GM19099 (cell line): ENCODE measurements at regions not wholly inside any gene's neighbourhood (a gene's known extent, or its start where the extent isn't known, plus 50 kb on each side); places are given as distances from the start of the nearest gene placed in this dataset.

Source experiments
- POLR2A ChIP-seq: IDR thresholded peaks from 3 replicates; pipeline ENCODE4 v1.6.1; 2011; ENCODE audit warnings: low read depth; ENCODE audit not compliant: insufficient read length; ENCODE audit errors: extremely low read depth

DNA sequence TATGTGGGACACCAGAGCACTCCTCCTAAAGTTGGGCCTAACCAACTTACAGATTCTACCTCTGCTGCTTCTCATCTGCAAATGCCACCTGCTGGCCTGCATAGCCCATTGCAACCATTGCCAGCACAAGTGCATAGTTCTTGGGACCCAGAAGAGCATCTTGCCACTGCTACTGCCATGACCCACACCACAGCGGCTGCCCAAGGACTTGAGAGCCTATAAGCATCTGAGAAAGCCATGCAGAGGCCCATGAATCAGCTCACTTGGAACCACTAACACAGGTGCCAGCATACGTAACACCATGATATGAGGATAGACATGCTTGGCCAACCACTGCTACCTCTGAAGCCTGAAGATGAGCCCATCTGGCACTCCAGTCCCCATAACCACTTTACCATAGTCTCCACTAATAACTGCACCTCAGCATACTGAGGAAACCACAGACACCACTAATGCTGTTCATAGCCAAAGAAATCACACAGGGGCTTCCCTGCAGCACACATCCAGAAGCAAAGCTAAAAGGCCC is 258.1 kb upstream of the AGTR2 start:
- TF ChIP-seq POLR2A: no peak

DNA sequence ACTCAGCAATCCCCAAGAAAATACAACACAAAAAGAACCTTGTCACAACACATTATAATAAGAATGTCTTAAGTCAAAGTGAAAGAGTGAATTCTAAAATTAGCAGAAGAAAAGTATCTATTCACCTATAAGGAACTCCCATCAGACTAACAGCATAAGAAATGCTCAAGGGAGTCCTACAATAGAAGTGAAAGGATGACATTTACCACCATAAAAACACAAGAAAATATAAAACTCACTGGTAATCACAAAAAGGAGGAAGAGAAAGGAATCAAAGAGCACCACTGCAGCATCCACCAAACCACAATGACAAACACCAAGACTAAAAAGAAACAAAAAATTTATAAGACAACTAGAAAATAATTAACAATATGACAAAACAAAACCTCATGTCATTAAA is 257.0 kb upstream of the AGTR2 start:
- TF ChIP-seq POLR2A: no peak

DNA sequence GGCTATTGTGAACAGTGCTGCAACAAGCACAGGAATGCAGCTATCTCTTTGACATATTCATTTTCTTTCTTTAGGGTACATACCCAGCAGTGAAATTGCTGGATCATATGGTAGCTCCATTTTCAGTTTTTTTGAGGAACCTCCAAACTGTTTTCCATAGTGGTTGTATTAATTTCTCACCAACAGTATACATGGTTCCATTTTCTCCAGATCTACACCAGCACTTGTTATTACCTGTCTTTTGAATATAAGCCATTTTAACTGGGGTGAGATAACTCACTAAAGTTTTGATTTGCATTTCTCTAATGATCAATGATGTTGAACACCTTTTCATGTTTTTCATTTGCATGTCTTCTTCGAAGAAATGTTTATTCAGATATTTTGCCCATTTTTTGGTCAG is 241.1 kb upstream of the AGTR2 start:
- no peak for TF ChIP-seq POLR2A

DNA sequence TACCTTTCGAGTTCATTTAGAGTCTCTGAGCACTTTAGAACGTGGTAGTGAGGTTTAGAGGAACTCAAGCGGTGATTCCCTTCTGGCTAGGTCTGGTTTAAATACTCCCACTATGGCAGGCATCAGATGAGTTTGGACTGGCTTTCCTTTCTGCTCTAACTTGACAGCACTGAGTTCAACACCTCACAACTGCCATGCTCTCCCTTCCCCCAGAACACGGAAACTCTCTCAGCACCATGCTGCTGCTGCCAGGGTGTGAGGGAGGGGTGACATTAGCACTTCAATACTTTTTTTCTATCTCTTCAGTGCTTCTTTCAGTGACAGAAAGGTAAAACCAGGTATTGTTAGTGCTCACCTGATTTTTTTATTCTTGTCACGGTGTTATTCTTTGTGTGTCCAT is 234.5 kb upstream of the AGTR2 start:
- no peak for TF ChIP-seq POLR2A

DNA sequence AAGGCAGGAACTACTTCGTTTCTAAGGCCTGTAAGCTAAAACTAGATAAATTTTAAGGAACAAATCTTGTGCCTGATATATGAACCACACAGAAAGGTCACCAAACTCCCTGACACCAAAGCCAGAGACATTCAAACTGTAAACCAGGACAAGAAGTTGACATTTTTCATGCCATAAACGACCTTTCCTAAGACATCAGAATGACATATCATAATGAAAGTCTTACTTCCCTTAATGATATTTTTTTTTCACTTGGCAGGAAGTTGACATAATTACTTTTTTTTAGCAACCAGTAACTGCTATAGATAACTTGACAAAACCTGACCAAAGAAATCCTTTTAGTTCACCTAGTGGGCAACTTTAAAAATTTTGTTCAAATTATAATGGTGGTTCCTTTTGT is 231.5 kb upstream of the AGTR2 start:
- no peak for TF ChIP-seq POLR2A

DNA sequence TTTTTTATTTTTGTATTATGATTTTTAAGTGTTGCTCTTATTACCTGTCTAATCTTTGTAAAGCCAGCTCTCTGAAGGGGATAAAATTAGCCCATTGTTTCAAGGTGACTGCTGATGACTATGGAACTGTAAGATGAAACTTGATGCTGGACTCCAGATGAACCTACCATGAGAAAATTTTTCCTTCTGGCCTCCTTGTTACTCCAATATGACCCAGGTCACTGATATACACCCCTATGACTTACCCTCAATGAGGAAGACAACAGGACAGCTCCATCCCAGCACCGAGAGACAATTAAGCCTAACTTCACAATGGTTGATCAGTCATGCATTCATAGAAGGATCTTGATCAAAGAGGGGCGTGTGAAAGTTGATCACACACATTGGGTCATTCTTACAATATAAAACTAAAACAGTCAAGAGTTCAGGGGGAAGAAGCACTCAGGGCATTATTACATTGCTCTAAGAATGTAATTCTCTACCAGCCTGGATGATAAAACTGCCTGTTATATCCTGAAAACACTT is 230.8 kb upstream of the AGTR2 start:
- no peak for TF ChIP-seq POLR2A

DNA sequence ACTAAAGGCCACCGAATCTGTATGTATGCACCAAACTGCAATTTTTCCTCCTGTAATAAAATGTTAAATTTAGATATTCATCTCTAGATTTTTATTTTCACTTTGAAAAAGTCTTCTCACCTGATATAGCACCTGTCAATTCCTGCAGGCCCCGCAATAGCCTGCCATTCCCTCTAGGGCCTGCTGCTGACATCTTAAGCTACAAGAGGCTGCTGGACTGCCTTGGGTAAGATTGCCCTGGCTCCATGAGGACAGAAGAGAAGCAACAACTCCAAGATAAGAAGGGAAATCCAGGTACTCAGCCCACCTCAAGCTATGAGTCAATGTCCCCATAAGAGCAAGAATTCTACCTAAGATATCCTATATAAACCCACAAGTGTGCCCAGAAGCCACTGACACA is 230.2 kb upstream of the AGTR2 start:
- no peak for TF ChIP-seq POLR2A

DNA sequence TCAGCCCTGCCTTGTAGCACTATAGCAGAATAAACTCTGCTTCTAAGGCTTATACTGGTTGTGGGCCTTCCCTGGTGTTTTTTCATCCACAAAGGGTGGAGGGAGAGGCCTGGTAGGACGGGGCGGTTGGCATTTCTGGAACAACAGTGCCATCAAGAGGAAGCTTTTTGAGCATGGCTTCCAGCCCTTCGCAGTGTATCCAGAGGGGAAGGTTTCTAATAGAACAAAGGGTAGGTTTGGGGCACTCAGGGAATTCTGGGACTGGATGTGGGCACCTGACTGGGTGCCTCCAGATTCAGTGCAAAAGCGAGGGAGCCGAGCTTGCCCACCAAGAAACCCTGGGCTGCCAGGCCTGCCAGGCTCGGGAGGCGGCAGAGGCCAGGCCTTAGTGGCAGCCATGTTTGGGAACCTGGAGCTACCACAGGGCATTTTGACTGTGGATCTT is 229.6 kb upstream of the AGTR2 start:
- no peak for TF ChIP-seq POLR2A

DNA sequence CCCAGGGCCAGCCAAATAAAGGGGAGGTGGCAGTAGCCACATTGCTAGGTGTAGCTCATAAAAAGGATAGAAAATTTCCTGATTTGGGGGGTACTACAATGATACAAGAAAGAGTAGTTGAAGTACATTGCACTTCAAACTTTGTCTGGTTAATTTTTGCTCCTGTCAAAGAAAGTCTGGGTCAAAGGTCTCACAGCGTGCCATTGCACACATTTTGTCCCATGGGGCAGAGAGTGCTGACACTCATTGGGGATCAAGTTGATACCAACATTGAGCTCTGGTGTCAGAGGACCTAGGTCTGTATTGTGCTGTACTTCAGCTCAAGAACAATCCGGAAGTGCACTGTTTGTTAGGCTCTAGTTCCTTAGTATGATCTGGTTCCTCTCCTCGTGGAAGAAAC is 229.2 kb upstream of the AGTR2 start:
- no peak for TF ChIP-seq POLR2A

DNA sequence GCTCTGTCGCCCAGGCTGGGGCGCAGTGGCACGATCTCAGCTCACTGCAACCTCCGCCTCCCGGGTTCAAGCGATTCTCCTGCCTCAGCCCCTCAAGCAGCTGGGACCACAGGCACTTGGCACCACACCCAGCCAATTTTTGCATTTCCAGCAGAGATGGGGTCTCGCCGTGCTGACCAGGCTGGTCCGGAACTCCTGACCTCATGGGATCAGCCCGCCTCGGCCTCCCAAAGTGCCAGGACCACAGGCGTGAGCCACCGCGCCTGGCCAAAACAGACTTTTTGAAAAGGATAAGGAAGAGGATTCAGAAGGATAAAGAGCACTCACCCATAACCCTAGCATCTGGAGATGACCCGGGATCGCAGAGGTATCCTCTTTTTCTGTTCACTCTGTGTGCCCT is 224.5 kb upstream of the AGTR2 start:
- TF ChIP-seq POLR2A: no peak

DNA sequence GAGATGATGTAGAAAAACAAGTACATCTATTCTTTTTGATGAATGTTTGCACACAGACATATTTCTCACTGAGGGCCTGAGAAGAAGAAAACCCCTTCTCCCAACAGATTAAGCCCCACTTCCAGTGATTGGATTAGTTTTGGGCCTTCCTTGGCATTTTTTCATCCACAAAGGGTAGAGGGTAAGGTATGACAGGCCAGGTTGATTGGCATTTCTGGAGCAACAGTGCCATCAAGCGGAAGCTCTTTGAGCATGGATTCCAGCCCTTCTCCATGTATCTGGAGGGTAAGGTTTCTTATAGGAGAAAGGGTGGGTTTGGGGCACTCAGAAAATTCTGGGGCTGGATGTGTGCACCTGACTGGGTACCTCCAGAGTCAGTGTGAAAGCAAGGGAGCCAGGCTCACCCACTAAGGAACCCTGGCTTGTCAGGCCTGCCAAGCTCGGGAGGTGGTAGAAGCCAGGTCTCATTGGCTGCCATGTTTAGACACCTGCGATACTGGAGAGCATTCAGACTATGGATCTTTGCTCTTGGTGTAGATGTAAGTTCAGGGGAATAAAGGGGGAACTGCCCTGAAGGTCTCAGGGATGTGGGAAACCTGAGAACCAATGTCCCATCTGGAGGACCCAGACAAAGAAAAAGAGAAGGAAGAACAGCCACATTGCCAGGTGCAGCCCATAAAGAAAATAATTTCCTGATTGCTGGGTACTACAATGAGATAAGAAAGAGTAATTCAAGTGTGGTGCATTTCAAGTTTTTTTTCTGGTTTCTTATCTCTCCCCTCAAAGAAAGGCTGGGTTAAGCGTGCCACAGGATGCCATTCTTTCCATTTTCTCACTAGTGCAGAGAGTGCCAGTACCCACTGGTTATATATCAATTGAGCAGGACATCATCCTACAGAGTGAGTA is 222.3 kb upstream of the AGTR2 start:
- TF ChIP-seq POLR2A: no peak

DNA sequence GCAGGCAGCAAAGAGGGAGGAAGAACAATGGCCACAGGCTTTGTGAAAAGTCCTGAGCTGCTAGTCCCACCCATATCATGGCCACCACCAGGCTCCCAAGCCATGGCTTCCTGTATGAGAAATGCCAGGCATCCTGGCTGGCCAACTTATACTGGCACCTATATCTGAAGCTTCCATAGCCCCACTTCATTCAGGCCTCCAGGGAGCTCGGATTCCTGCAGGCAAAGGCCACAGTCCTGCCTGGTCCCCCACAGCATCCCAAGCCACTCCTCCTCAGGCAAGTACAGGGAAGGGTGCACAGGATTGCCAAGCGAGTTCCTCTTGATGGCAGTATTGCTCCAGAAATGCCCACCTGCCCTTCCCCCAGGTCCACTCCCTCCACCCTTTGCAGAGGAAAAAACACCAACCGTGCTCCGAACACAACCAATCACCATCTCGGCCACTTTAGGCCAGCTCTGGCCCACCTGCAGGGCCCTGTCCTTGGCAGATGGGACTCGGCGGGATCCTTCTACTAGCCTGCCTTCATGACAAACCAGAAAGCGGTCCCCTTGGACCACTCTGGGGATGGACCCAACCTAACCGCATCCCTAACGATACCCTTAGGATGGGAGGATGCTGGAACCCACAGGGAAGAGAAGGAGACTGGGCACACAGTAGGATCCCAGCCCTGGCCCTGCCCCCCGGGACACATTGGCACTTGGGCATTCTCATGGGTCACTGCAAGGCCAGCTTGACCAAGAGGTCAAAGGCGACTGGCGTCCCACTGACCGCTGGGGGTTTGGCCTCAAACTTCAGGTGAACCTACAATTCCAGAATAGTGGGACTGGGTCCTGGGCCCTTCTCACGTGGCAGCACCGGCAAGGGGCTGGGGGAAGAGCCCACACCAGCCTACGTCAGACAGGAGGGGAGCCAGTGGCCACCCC is 220.4 kb upstream of the AGTR2 start:
- TF ChIP-seq POLR2A: no peak

DNA sequence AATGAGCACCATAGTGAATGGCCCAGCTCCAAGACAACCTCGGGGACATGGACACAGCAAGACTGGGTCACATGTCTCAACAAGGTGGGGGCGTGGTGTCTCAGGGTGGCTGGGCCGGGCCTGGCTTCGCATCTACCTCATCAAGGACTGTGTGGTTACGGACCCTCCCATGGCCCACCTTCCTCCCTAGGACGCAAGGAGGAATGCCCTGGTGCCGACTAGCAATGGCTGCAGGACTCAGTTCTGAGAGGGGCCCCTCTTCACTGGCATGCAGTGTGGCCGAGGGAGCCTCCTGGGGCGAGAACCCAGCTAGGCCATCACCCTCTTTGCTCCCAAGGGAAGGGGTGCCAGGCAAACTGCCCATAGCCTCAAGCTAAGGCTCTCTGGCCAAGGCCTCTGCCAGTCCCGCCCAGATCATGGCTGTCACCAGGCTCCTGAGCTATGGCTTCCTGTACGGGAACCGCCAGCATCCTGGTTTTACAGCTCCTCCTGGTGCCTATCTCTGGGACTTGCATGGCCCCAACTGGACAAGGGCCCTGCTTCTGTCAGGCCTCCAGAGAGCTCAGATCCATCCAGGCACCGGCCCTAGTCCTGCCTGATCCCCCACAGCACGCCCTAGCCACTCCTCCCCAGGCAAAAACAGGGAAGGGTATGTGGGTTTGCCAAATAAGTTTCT is 218.0 kb upstream of the AGTR2 start:
- TF ChIP-seq POLR2A: no peak

DNA sequence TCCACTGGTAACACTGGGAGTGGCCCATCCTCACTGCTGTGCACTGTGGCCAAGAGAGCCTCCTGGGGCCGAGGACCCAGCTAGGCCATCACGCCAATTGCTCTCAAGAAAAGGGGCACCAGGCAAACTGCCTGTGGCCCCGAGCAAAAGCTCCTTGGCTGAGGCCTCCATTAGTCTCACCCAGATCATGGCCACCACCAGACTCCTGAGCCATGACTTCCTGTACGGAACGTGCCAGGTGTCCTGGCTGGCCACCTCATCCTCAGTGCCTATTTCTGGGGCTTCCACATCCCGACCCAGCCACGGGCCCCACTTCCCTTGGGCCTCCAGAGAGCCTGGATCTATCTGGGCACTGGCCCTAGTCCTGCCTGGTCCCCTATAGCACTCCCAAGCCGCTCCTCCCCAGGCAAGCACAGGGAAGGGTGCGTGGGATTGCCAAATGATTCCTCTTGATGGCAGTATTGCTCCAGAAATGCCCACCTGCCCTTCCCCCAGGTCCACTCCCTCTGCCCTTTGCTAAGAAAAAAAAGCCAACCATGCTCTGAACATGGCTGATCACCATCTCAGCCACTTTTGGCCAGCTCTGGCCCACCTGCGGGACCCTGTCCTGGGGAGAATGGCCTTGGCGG is 212.6 kb upstream of the AGTR2 start:
- no peak for TF ChIP-seq POLR2A
